ENCODE measurements at regions not wholly inside any gene's neighbourhood (a gene's known extent, or its start where the extent isn't known, plus 50 kb on each side); places are given as distances from the start of the nearest gene placed in this dataset.

DNA sequence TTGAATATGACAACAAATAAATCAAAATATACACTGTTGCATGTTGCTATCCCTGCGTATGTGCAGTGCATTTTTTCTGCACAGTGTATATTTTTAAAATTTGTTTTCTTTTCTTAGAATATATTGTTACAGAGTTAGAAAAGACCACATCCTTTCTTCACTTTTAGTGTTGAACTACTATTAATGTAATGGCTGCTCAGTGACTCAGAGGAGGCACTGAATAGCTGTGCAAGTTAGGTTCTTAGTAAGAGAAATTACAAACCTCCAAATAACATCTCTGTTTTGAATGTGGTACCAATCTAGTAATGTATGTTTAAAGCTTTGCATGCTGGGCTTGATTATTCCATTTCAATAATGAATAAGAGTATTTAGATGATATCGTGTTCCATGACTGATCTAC, 208.9 kb upstream of the PRR16 start:
- ATAC-seq, result no peak
- no peaks in the 10 kb centered on the region for H3K36me3 Mint-ChIP-seq
- DNase-seq (ENCODE audit: low spot score), result no peak

DNA sequence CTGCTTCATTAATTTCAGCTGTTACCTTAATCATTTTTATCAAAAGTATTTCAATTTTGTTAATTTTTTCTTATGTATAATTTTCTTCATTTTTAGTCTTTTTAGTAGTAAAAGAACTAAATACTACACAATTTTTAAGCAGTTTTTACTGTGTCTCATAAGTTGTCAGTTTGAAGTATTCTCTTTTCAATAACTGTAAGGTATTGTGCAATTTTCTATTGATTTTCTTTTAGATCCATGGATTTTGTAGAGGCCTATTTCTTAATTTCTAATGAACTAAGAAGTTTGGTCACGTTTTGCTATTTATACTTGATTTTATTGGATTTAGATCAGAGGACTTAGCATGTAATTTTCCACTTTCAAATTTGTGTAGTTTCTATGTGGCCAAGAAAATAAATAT, 207.7 kb upstream of the PRR16 start:
- Mint-ChIP-seq H3K36me3 (no peaks in the 10 kb centered on the region), H3K27me3 (no peaks in the 10 kb centered on the region), H3K4me3 (no peak overlapping the region), H3K4me1 (ENCODE audit: low read depth in 2 of 2) (no peaks in the 10 kb centered on the region), H3K27ac (no peak overlapping the region), H3K9me3 (peaks cover 5% of the 10 kb centered on the region)
- DNase-seq (ENCODE audit: low spot score) (no peak), ATAC-seq (no peak)

More for the DNA sequence above, 208.9 kb upstream of the PRR16 start:
- Mint-ChIP-seq H3K27ac (no peak overlapping the region), H3K9me3 (peaks cover 5% of the 10 kb centered on the region), H3K27me3 (no peaks in the 10 kb centered on the region), H3K4me1 (ENCODE audit: low read depth in 2 of 2) (no peaks in the 10 kb centered on the region), H3K4me3 (no peak overlapping the region)

DNA sequence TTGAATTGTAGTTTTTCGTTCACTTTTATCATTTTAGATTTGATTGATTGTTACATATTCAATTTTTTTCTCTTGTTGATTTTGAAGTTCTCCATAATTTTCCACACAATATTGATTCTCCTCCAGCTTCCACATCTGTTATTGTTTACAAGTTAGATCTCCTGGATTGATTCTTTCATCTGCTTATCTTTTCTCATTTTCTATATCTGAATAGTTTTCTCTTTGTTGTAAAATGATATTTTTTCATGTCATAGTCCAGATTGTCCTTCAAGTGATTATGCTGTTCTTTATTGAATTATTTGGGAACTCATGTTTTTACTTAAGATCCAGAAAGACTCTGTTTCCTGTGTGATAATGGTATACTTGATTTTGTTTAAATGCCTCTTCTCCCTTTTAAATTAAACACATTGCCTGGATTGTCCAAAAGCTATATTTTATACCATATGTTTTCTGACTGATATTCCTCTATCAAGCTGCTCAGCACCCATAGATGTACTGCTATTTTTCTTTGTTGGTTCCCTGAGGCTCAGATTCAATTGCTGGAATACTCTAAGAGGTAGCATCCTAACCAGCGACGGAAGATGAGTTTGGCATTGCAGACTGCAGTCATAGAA, 206.6 kb upstream of the PRR16 start:
- no peak overlapping the region for H3K4me3 Mint-ChIP-seq
- no peaks in the 10 kb centered on the region for H3K4me1 Mint-ChIP-seq (ENCODE audit: low read depth in 2 of 2)
- DNase-seq (ENCODE audit: low spot score) (no peak), ATAC-seq (no peak)
- H3K36me3 Mint-ChIP-seq, result no peaks in the 10 kb centered on the region
- no peaks in the 10 kb centered on the region for H3K27me3 Mint-ChIP-seq
- H3K9me3 Mint-ChIP-seq, result peaks cover 5% of the 10 kb centered on the region
- no peak overlapping the region for H3K27ac Mint-ChIP-seq

DNA sequence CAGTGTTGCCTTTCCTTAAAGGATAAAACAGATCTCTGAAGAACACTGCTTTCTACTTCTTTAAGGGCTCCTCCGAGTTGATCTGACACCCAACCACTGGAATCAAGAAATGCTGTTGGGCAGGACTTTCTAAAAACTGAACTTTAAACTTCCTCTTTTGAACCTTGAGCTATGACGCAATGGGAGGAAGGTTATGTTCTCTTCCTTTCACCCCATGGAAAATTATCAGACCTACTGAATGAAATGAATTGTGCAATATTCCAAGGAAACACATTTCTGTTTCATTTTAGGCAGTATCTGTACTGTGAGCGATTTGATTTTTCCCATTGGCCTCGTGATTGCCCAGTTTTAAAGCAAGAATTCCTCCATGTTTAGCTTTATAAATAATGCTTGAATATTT, 206.0 kb upstream of the PRR16 start:
- H3K4me3 Mint-ChIP-seq, result no peak overlapping the region
- DNase-seq (ENCODE audit: low spot score) (no peak), ATAC-seq (no peak)
- H3K36me3 Mint-ChIP-seq, result no peaks in the 10 kb centered on the region
- H3K4me1 Mint-ChIP-seq (ENCODE audit: low read depth in 2 of 2), result no peaks in the 10 kb centered on the region
- no peaks in the 10 kb centered on the region for H3K27me3 Mint-ChIP-seq
- peaks cover 5% of the 10 kb centered on the region for H3K9me3 Mint-ChIP-seq
- H3K27ac Mint-ChIP-seq, result no peak overlapping the region

DNA sequence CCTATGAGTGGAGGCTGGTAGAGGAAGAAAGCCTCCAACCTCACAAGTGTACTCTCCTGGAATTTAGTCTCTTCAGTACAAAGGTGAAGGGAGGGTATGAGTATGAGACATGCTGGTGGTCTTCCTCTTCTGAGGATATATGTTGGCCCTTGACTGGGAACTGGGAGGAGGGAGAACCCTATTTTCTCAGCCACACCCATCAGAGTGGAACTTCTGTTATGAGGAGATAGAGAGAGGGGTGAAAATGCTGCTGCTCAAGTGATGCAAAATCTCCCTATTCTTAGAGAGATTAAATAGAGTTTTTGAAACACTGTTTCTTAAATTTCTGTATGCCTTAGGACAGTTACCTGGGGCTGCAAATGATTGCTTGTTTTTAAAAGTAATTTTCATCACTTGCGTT, 203.4 kb upstream of the PRR16 start:
- Mint-ChIP-seq H3K9me3 (peaks cover 5% of the 10 kb centered on the region), H3K36me3 (no peaks in the 10 kb centered on the region), H3K4me3 (no peak overlapping the region), H3K4me1 (ENCODE audit: low read depth in 2 of 2) (no peaks in the 10 kb centered on the region), H3K27ac (no peak overlapping the region), H3K27me3 (no peaks in the 10 kb centered on the region)
- ATAC-seq (no peak), DNase-seq (ENCODE audit: low spot score) (no peak)

DNA sequence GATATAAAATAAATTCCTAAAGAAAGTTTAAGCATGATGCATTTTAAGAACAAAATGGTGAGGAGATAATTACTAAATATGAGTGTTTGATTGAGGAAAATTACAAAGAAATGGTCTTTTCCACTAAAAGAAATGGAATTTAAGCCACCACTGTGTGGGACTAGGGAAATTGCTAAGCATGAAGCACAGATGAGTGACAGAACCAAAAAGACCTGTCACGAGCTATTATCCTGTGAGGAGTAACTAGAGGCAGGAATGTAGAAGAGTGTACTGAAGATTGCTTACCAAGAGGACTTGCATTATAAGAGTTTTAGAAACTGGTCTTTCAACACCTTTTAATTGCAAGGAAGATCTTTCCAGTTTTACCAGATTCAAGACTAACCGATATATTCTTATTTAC, 193.6 kb upstream of the PRR16 start:
- ATAC-seq (no peak), DNase-seq (ENCODE audit: low spot score) (no peak)
- Mint-ChIP-seq H3K27ac (no peak overlapping the region), H3K27me3 (no peaks in the 10 kb centered on the region), H3K9me3 (peaks cover 9% of the 10 kb centered on the region), H3K4me1 (ENCODE audit: low read depth in 2 of 2) (no peaks in the 10 kb centered on the region), H3K36me3 (peaks cover 8% of the 10 kb centered on the region), H3K4me3 (no peak overlapping the region)

DNA sequence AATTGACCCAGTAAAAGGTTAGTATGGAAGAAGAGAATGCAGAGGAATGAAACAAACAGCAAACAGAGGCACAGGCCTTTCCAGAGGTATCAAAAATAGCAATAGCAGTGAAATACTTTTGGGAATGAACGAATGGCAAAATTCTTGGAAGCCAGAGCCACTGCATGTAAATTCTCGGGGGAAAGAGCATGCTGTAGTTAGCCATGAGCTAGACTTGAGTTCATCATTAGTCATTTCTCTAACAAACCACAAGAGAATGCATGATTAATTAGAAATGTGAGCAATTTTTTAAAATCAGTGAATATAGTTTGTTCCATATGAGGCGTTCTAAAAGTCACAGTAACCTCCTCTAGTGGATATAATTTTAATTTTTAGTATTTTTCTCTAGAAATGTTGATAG, 170.3 kb upstream of the PRR16 start:
- Mint-ChIP-seq H3K4me3 (no peak overlapping the region), H3K27me3 (no peaks in the 10 kb centered on the region), H3K9me3 (no peaks in the 10 kb centered on the region), H3K36me3 (no peaks in the 10 kb centered on the region), H3K4me1 (ENCODE audit: low read depth in 2 of 2) (no peaks in the 10 kb centered on the region), H3K27ac (no peak overlapping the region)
- no peak for ATAC-seq
- no peak for DNase-seq (ENCODE audit: low spot score)

DNA sequence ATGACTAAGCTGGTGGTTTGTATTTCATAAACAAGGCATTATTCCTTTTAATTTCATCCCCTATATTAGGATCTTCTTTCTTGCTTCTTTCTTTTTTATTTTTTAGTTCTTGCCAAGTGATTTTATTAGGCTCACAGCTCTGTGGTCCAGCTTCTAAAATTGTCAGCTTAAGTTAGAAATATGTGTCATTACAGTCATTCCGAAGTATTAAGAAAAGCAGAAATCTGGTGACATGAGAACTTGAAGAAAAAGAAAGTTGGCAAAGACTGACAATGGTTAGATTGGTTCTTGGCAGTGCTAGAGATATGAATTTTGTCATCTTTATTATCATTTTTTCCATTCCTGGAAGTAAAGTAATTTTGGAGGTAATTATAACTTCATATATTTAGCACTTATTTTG, 166.5 kb upstream of the PRR16 start:
- no peaks in the 10 kb centered on the region for H3K27me3 Mint-ChIP-seq
- ATAC-seq (no peak), DNase-seq (ENCODE audit: low spot score) (no peak)
- no peaks in the 10 kb centered on the region for H3K4me1 Mint-ChIP-seq (ENCODE audit: low read depth in 2 of 2)
- no peak overlapping the region for H3K4me3 Mint-ChIP-seq
- peaks cover 3% of the 10 kb centered on the region for H3K9me3 Mint-ChIP-seq
- H3K27ac Mint-ChIP-seq, result no peak overlapping the region
- H3K36me3 Mint-ChIP-seq, result no peaks in the 10 kb centered on the region

DNA sequence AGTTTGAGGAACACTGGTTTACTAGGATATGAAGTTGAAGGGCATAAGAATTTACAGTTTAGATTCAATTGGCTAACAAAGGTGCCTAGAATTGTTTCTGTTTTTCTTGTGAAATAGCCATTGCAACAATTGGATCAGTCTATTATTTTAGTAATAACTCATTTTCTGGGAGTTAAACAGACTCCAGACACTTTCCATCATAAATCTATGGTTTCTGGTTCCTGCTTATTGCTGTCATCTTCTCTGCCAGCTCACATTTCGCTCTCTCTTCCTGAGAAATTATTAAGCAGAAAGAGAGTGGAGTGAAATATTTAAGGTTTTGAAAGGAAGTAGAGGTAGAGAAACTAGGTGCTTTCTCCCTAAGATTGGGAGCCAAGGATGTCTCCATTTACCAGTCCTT, 165.1 kb upstream of the PRR16 start:
- DNase-seq (ENCODE audit: low spot score), result no peak
- no peak for ATAC-seq
- Mint-ChIP-seq H3K4me3 (no peak overlapping the region), H3K9me3 (peaks cover 3% of the 10 kb centered on the region), H3K27me3 (no peaks in the 10 kb centered on the region), H3K27ac (no peak overlapping the region), H3K4me1 (ENCODE audit: low read depth in 2 of 2) (no peaks in the 10 kb centered on the region), H3K36me3 (no peaks in the 10 kb centered on the region)

DNA sequence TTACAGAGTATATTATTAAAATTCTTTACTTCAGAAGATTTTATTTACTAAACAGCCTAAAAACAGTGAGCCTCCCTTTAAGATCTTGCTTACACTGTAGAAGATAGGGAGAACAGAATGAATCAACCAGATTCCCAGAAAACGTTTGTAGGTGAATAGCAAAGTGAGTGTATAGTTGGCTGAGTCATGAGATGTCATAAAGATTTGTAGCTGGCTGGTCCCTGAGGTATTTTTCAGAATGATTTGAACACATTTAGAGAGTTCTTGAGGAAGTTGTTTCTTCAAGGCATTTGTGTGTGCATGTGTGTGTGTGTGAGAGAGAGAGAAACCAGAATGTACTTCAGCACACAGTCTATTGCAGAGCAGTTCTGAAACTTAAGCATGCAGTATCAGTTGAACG, 159.4 kb upstream of the PRR16 start:
- H3K27ac Mint-ChIP-seq, result no peak overlapping the region
- H3K4me3 Mint-ChIP-seq, result no peak overlapping the region
- H3K36me3 Mint-ChIP-seq, result no peaks in the 10 kb centered on the region
- DNase-seq (ENCODE audit: low spot score) (no peak), ATAC-seq (no peak)
- H3K27me3 Mint-ChIP-seq, result no peaks in the 10 kb centered on the region
- H3K4me1 Mint-ChIP-seq (ENCODE audit: low read depth in 2 of 2), result no peaks in the 10 kb centered on the region
- peaks cover 3% of the 10 kb centered on the region for H3K9me3 Mint-ChIP-seq

DNA sequence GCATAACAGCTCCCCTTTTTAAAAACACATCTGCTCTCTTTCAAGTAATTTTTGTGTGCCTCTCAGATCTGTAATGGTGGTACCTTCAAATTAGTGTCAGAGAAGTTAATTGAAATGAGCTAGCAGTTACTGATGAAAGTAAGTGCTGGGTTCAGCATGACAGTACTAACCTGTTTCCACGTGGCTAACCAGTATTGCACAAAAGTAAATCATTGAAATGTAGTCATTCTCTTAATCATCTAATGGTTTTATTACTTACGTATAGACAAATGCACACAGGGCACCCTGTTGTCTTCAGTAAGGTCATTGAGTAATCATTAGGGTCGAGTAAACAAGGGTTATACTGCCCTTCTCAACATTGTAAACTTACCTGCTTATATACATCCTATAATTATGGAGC, 157.8 kb upstream of the PRR16 start:
- Mint-ChIP-seq H3K4me1 (ENCODE audit: low read depth in 2 of 2) (no peaks in the 10 kb centered on the region), H3K4me3 (no peak overlapping the region), H3K27me3 (no peaks in the 10 kb centered on the region), H3K27ac (no peak overlapping the region), H3K9me3 (no peaks in the 10 kb centered on the region), H3K36me3 (no peaks in the 10 kb centered on the region)
- ATAC-seq, result no peak
- no peak for DNase-seq (ENCODE audit: low spot score)

DNA sequence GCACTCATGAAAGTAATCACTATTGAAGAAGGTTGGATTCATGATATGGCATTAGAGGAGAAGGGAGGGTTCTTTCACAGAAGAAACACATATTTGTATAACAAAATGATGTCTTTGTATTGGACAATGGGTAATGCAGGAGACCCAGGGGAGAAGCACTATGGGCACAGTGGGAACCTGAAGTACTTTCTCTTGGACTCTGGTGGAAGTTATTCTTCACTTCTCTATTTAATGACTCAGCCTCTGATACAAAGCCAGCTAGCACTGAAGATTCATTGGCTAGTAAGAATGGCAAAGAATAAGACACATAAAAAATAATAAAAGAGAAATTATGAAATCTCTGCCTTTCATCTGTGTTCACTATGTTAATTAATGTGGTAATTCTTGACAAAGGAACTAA, 149.9 kb upstream of the PRR16 start:
- no peaks in the 10 kb centered on the region for H3K4me1 Mint-ChIP-seq (ENCODE audit: low read depth in 2 of 2)
- no peak overlapping the region for H3K4me3 Mint-ChIP-seq
- no peak for DNase-seq (ENCODE audit: low spot score)
- no peak overlapping the region for H3K27ac Mint-ChIP-seq
- no peak for ATAC-seq
- no peaks in the 10 kb centered on the region for H3K27me3 Mint-ChIP-seq
- H3K9me3 Mint-ChIP-seq, result peaks cover 12% of the 10 kb centered on the region
- H3K36me3 Mint-ChIP-seq, result peaks cover 10% of the 10 kb centered on the region

DNA sequence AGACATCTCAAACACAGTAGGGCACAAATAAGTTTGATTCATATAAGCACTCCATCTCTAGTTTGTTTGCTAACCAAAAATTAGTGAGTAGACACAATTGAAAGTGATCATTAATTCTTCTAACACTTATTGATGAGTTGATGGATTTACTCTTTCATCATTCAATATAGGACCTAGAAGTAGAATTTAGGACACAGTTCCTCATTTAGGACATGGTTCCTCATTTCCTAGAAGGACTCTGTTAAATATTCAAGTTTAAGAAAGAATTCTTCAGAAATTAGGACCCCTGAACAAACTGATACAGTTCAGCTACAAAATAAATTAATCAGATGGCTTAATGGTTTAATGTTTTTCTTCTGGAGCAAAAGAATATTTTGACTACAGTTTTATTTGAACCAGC, 143.5 kb upstream of the PRR16 start:
- H3K4me3 Mint-ChIP-seq, result no peak overlapping the region
- H3K4me1 Mint-ChIP-seq (ENCODE audit: low read depth in 2 of 2), result no peaks in the 10 kb centered on the region
- DNase-seq (ENCODE audit: low spot score), result no peak
- H3K27me3 Mint-ChIP-seq, result no peaks in the 10 kb centered on the region
- H3K36me3 Mint-ChIP-seq, result no peaks in the 10 kb centered on the region
- H3K27ac Mint-ChIP-seq, result no peak overlapping the region
- ATAC-seq, result no peak
- no peaks in the 10 kb centered on the region for H3K9me3 Mint-ChIP-seq

DNA sequence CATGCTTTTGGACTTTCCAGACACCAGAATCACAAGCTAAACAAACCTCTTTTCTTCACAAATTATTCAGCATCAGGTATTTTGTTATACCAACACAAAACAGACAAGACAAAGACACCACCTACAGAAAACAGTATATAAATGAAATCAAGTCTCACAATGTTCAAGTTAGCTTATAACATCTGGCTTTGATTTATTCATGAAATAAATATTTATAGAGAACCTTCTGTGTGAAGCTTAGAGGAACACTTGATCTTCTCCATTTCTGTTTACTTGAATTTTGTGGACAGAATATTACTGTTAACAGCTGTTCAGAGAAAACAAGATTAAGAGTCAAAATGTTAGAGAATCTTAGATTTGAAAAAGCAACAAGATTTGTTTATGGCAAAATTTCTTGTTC, 137.4 kb upstream of the PRR16 start:
- no peak overlapping the region for H3K4me3 Mint-ChIP-seq
- H3K9me3 Mint-ChIP-seq, result peaks cover 4% of the 10 kb centered on the region

DNA sequence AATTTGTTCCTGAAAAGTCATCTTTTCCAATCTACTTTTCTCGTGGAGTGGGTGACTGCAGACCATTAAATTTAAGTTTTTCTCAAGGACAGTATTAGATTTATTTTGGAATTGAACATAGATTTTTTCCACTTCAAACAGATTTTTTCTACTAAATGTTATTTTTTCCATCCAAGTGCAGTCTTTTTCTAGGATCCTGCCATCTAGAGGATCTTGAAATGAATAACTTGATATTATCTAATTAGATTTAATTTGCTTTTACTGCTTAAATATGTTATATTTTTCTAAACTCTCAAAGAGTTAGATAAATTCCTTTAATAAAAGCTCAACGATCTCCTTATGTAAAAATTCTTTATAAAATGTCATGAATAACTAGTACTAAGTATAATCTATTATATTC, 136.9 kb upstream of the PRR16 start:
- no peak overlapping the region for H3K4me3 Mint-ChIP-seq

More for the DNA sequence above, 137.4 kb upstream of the PRR16 start:
- Mint-ChIP-seq H3K4me1 (ENCODE audit: low read depth in 2 of 2) (no peaks in the 10 kb centered on the region), H3K27ac (no peak overlapping the region), H3K27me3 (no peaks in the 10 kb centered on the region), H3K36me3 (no peaks in the 10 kb centered on the region)
- DNase-seq (ENCODE audit: low spot score), result no peak
- ATAC-seq, result no peak

More for the DNA sequence above, 136.9 kb upstream of the PRR16 start:
- Mint-ChIP-seq H3K27me3 (no peaks in the 10 kb centered on the region), H3K4me1 (ENCODE audit: low read depth in 2 of 2) (no peaks in the 10 kb centered on the region), H3K27ac (no peak overlapping the region), H3K9me3 (peaks cover 6% of the 10 kb centered on the region), H3K36me3 (no peaks in the 10 kb centered on the region)
- DNase-seq (ENCODE audit: low spot score) (no peak), ATAC-seq (no peak)

Measured in natural killer cell treated with Interleukin-12 subunit alpha and Interleukin-12 subunit beta and Interleukin-15 and Interleukin-18, amount 100 ng/mL, for 72 hours (primary cell).